ENCODE measurements at regions not wholly inside any gene's neighbourhood (a gene's known extent, or its start where the extent isn't known, plus 50 kb on each side); places are given as distances from the start of the nearest gene placed in this dataset.

- H2AFZ ChIP-seq (ENCODE audit: low read depth, low read length, poor library complexity, severe bottlenecking): no peak overlapping the region
- POLR2A ChIA-PET: interaction anchor here (0.7 kb wide), 1 partner anchor 18 kb away, joined by 3 read pairs; no protein-coding TSS in a partner anchor
- DNase-seq (ENCODE audit: low read depth, low spot score) (no peak), ATAC-seq (no peak)
- no peaks in the 10 kb centered on the region for H3K36me3 ChIP-seq (ENCODE audit: control insufficient read depth in 1 of 2, insufficient read depth in 2 of 2, low read length in 2 of 2)
- no peaks in the 10 kb centered on the region for H4K20me1 ChIP-seq (ENCODE audit: insufficient read depth)
- no peaks in the 10 kb centered on the region for H3K79me2 ChIP-seq (ENCODE audit: insufficient read depth, low read length)
- no peak overlapping the region for H3K9ac ChIP-seq (ENCODE audit: low read length)
- no peaks in the 10 kb centered on the region for H3K9me3 ChIP-seq (ENCODE audit: control insufficient read depth in 1 of 2, insufficient read depth in 1 of 2, low read depth in 1 of 2, low read length in 2 of 2)
- no peaks in the 10 kb centered on the region for H3K27me3 ChIP-seq (ENCODE audit: insufficient read depth, low read length)
- no peak overlapping the region for H3K4me2 ChIP-seq (ENCODE audit: low read length)
- TF ChIP-seq ZFX (IDR thresholded peaks at IDR 0.05) (no peak), ATF3 (IDR thresholded peaks at IDR 0.05) (no peak), POLR2A (IDR thresholded peaks at IDR 0.05; ENCODE audit: borderline replicate concordance, extremely low read depth, insufficient read depth, insufficient read length) (no peak), CBX3 (IDR thresholded peaks at IDR 0.05; ENCODE audit: low read depth) (no peak), EZH2phosphoT487 (IDR thresholded peaks at IDR 0.05; ENCODE audit: borderline replicate concordance) (no peak), CTCF (IDR thresholded peaks at IDR 0.05 in 2 of 3, conservative IDR thresholded peaks at IDR 0.05 in 1 of 3; ENCODE audit: borderline replicate concordance in 1 of 3, insufficient read depth in 1 of 3, low read depth in 2 of 3, low read length in 2 of 3) (no peak), MAX (IDR thresholded peaks at IDR 0.05) (no peak), EGR1 (IDR thresholded peaks at IDR 0.05; ENCODE audit: low read depth) (no peak), ZNF274 (IDR thresholded peaks at IDR 0.05; ENCODE audit: low read depth, low read length) (no peak), SIN3A (IDR thresholded peaks at IDR 0.05; ENCODE audit: low read depth) (no peak), JUND (IDR thresholded peaks at IDR 0.05) (no peak), EZH2 (IDR thresholded peaks at IDR 0.05) (no peak), REST (IDR thresholded peaks at IDR 0.05; ENCODE audit: low read depth) (no peak), ZBTB33 (IDR thresholded peaks at IDR 0.05; ENCODE audit: extremely low read depth, insufficient replicate concordance, low read length) (no peak), POLR2AphosphoS5 (IDR thresholded peaks at IDR 0.05; ENCODE audit: low read depth, low read length) (no peak), ELF1 (IDR thresholded peaks at IDR 0.05; ENCODE audit: borderline replicate concordance, low read depth) (no peak), TCF7L2 (IDR thresholded peaks at IDR 0.05; ENCODE audit: borderline replicate concordance, extremely low read depth, insufficient read depth, insufficient read length) (no peak), SRF (IDR thresholded peaks at IDR 0.05; ENCODE audit: low read depth) (no peak)
- BruUV-seq (replicated peaks): no TSS peak
- no peak overlapping the region for H3K4me3 ChIP-seq (replicated peaks in 1 of 2; ENCODE audit: low read depth in 1 of 2, low read length in 2 of 2)
- no peaks in the 10 kb centered on the region for H3K9me2 ChIP-seq (ENCODE audit: insufficient read depth)
- no peak overlapping the region for H3K27ac ChIP-seq (ENCODE audit: low read depth, low read length)
- CTCF ChIA-PET: no interaction called here
- RAD21 ChIA-PET (ENCODE audit: low non-redundant PET in 1 of 2, low total read pairs in 2 of 2, uncharacterized antibody in 2 of 2, unreplicated experiment in 2 of 2): no interaction called here
- H3K4me1 ChIP-seq (ENCODE audit: control insufficient read depth in 1 of 2, insufficient read depth in 2 of 2, low read length in 2 of 2): peaks cover 8 to 13% of the 10 kb centered on the region in 2 experiments; a peak in 2 of 4 replicates
- intact Hi-C loops (cut with micrococcal nuclease): no loop called here
These were observed 55.5 kb upstream of the SPATA31C2 start for GRCh38 chr9:88193766-88194165.
